ENCODE measurements at regions not wholly inside any gene's neighbourhood (a gene's known extent, or its start where the extent isn't known, plus 50 kb on each side); places are given as distances from the start of the nearest gene placed in this dataset.

DNA sequence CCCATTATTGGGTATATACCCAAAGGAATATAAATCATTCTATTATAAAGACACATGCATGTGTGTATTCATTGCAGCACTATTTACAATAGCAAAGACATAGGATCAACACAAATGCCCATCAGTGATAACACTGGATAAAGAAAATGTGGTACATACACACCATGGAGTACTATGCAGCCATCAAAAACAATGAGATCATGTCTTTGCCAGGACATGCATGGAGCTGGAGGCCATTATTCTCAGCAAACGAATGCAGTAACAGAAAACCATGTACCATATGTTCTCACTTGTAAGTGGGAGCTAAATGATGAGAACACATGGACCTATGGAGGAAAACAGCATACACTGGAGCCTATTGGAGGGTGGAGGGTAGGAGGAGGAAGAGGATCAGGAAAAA lies 402.4 kb downstream of the CSNK1G3 start:
- H3K4me3 ChIP-seq (ENCODE audit: low read depth, low read length) = no peak overlapping the region
- no peak overlapping the region for H3K27ac ChIP-seq (ENCODE audit: low read depth, low read length)
- no peaks in the 10 kb centered on the region for H3K4me1 ChIP-seq (ENCODE audit: control insufficient read depth, insufficient read depth, low read length, unreplicated experiment)
- H3K79me2 ChIP-seq (ENCODE audit: control insufficient read depth, insufficient read depth, low read length, unreplicated experiment) = no peaks in the 10 kb centered on the region
- H2AFZ ChIP-seq (ENCODE audit: low read length, unreplicated experiment) = no peak overlapping the region
- no peaks in the 10 kb centered on the region for H3K36me3 ChIP-seq (ENCODE audit: insufficient read depth, low read length)
- no peaks in the 10 kb centered on the region for H3K27me3 ChIP-seq (ENCODE audit: insufficient read depth, low read length)

DNA sequence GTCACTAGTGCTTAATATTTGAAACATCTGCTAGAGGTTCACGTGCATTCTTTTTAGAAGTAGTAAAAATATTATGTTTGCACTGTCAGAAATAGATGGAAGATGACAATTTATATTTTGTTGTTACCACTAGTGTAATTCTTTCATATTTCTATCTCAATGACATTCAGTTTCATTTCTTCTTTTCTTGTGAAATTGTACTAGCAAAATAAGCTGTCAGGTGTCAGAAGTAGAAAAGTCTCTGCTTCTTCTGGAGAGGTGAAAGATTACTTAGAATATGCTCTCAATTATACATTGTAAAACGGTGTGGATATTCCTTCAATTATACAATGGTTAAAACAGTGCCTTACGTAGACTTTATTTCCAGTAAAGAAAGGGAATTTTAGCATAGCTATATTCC lies 395.4 kb downstream of the CSNK1G3 start:
- H3K4me3 ChIP-seq (ENCODE audit: low read depth, low read length) = no peak overlapping the region
- no peaks in the 10 kb centered on the region for H3K79me2 ChIP-seq (ENCODE audit: control insufficient read depth, insufficient read depth, low read length, unreplicated experiment)
- H3K27ac ChIP-seq (ENCODE audit: low read depth, low read length) = no peak overlapping the region
- H2AFZ ChIP-seq (ENCODE audit: low read length, unreplicated experiment) = no peak overlapping the region
- no peaks in the 10 kb centered on the region for H3K4me1 ChIP-seq (ENCODE audit: control insufficient read depth, insufficient read depth, low read length, unreplicated experiment)
- no peaks in the 10 kb centered on the region for H3K27me3 ChIP-seq (ENCODE audit: insufficient read depth, low read length)
- H3K36me3 ChIP-seq (ENCODE audit: insufficient read depth, low read length) = no peaks in the 10 kb centered on the region

DNA sequence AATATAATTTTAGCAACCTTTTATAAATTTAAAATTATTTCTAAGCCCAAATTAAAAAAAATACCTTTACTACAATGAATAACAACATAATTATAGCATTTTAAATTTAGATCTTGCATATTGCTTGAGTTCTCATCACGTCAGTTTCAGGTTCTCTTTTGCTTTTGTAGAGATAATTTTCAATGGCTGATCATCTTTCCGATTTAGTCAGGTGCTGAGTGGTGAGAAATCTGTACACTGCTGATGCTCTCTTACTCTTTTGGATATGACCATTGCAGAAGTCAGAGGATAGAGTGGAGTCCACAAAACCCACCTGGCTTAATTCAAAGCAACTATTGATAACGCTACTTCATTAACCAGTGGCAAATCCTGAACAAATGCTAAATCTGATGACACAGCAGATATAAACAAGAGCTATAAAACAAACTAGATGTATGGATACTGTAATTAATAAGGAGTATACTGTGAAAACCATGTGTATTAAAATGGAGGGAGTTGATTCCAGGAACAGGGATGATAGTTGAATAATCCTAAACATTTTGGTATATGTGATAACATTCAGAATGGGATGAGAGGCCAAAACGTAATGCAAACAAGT lies 394.8 kb downstream of the CSNK1G3 start:
- H3K27ac ChIP-seq (ENCODE audit: low read depth, low read length) = no peak overlapping the region
- no peaks in the 10 kb centered on the region for H3K36me3 ChIP-seq (ENCODE audit: insufficient read depth, low read length)
- H3K4me1 ChIP-seq (ENCODE audit: control insufficient read depth, insufficient read depth, low read length, unreplicated experiment) = no peaks in the 10 kb centered on the region
- no peak overlapping the region for H3K4me3 ChIP-seq (ENCODE audit: low read depth, low read length)
- H3K27me3 ChIP-seq (ENCODE audit: insufficient read depth, low read length) = no peaks in the 10 kb centered on the region
- no peaks in the 10 kb centered on the region for H3K79me2 ChIP-seq (ENCODE audit: control insufficient read depth, insufficient read depth, low read length, unreplicated experiment)
- no peak overlapping the region for H2AFZ ChIP-seq (ENCODE audit: low read length, unreplicated experiment)

DNA sequence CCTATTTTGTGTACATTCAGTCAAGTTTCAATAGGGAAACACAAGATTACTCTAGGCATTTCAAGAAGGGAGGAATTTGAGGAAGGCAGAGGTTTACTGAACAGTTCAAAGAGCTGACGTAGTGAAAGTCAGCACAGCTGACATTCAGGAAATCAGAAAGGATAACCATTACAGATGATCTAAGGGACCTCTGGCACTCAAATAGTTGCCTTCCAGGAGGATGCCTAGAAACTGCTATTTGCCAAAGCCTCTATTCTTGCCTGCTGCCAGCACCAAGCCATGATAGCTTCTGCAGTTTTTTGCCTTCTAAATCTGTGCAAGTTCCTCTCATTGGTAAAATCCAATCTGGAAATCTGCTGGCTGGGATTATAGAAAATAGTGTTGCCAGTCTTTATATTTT lies 373.1 kb downstream of the CSNK1G3 start:
- H2AFZ ChIP-seq (ENCODE audit: low read length, unreplicated experiment) = no peak overlapping the region
- peaks cover 20% of the 10 kb centered on the region for H3K4me1 ChIP-seq (ENCODE audit: control insufficient read depth, insufficient read depth, low read length, unreplicated experiment)
- H3K27ac ChIP-seq (ENCODE audit: low read depth, low read length) = no peak overlapping the region
- no peak overlapping the region for H3K4me3 ChIP-seq (ENCODE audit: low read depth, low read length)
- H3K79me2 ChIP-seq (ENCODE audit: control insufficient read depth, insufficient read depth, low read length, unreplicated experiment) = no peaks in the 10 kb centered on the region
- no peaks in the 10 kb centered on the region for H3K27me3 ChIP-seq (ENCODE audit: insufficient read depth, low read length)
- no peaks in the 10 kb centered on the region for H3K36me3 ChIP-seq (ENCODE audit: insufficient read depth, low read length)

DNA sequence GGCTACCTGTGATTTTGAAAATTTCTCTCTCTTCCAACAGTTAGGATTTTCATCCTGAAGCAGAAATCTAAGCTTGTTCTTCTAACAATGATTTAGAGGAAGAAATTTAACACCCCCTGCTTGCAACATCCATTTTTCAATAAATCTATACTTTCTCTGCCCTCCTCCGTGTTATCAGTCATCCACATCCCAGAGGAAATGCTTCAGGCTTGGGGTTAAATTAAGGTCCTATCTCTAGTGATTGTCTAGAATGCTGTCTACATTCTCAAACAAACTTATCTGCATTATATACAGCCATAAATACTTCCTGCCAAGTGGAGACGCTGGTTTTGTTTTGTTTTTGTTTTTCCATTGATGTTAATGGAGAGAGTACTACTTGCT lies 371.0 kb downstream of the CSNK1G3 start:
- H3K27me3 ChIP-seq (ENCODE audit: insufficient read depth, low read length) = no peaks in the 10 kb centered on the region
- H3K4me1 ChIP-seq (ENCODE audit: control insufficient read depth, insufficient read depth, low read length, unreplicated experiment) = peaks cover 20% of the 10 kb centered on the region
- H3K27ac ChIP-seq (ENCODE audit: low read depth, low read length) = no peak overlapping the region
- H3K4me3 ChIP-seq (ENCODE audit: low read depth, low read length) = peak overlapping the region; percentile 52
- no peaks in the 10 kb centered on the region for H3K79me2 ChIP-seq (ENCODE audit: control insufficient read depth, insufficient read depth, low read length, unreplicated experiment)
- H3K36me3 ChIP-seq (ENCODE audit: insufficient read depth, low read length) = no peaks in the 10 kb centered on the region
- H2AFZ ChIP-seq (ENCODE audit: low read length, unreplicated experiment) = peak overlapping the region; percentile 67

DNA sequence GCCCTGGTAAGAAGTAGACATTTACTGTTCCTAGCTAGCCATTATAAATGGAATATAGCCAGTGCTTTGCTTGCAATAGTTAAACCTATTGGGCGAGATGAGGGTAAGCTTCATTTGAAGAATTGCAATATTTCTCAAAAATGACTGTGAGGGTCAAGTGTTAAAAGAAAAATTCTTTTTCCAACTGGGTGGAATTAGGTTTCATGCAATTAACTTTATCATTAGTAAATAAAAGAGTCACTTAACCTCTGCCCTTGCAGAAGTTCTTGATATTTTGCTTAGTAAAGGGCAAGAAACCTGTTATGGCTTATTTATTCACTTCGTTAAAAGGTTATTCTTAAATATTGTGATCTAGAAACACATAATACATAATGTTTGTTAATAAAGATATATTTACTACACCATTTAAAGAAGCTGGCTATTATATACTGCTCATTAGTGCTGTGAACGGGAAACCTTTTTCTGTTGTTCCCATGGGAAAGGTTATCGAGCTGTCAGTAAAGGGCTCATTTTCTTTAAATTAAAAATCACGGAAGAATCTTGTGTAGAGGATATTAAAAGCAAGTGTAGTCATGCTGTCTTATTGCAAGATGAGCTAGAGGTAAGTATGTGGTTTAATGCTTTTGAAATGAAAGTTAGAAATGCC lies 370.5 kb downstream of the CSNK1G3 start:
- Histone ChIP-seq H3K27ac (ENCODE audit: low read depth, low read length) (no peak overlapping the region), H2AFZ (ENCODE audit: low read length, unreplicated experiment) (peak overlapping the region; percentile 67), H3K36me3 (ENCODE audit: insufficient read depth, low read length) (no peaks in the 10 kb centered on the region), H3K79me2 (ENCODE audit: control insufficient read depth, insufficient read depth, low read length, unreplicated experiment) (no peaks in the 10 kb centered on the region), H3K4me1 (ENCODE audit: control insufficient read depth, insufficient read depth, low read length, unreplicated experiment) (peaks cover 20% of the 10 kb centered on the region), H3K27me3 (ENCODE audit: insufficient read depth, low read length) (no peaks in the 10 kb centered on the region), H3K4me3 (ENCODE audit: low read depth, low read length) (peak overlapping the region; percentile 52)

DNA sequence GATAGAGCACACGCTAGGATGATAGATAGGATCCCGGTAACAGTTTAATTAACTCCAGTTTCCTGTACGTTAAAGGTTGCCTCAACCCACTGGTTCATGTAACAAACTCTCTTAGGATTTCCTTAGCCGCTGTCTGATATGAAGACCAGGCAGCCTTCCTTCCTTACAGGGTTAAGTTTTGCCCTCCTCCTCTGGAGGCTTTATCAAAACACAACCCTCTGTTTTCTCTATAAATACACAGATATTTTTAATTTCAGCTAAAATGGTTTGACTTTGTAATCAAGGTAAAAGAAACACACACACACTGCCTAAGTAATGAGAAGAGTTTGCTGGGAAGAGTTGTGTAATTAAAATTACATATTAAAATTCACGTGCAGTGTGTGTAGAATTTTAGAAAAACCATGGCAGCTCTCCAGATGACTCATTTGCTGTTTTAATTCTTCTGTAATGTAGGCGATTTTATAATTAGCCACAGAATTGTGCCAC lies 369.8 kb downstream of the CSNK1G3 start:
- no peaks in the 10 kb centered on the region for H3K79me2 ChIP-seq (ENCODE audit: control insufficient read depth, insufficient read depth, low read length, unreplicated experiment)
- no peak overlapping the region for H3K4me3 ChIP-seq (ENCODE audit: low read depth, low read length)
- H3K36me3 ChIP-seq (ENCODE audit: insufficient read depth, low read length) = no peaks in the 10 kb centered on the region
- peaks cover 20% of the 10 kb centered on the region for H3K4me1 ChIP-seq (ENCODE audit: control insufficient read depth, insufficient read depth, low read length, unreplicated experiment)
- no peak overlapping the region for H3K27ac ChIP-seq (ENCODE audit: low read depth, low read length)
- H2AFZ ChIP-seq (ENCODE audit: low read length, unreplicated experiment) = no peak overlapping the region
- no peaks in the 10 kb centered on the region for H3K27me3 ChIP-seq (ENCODE audit: insufficient read depth, low read length)

DNA sequence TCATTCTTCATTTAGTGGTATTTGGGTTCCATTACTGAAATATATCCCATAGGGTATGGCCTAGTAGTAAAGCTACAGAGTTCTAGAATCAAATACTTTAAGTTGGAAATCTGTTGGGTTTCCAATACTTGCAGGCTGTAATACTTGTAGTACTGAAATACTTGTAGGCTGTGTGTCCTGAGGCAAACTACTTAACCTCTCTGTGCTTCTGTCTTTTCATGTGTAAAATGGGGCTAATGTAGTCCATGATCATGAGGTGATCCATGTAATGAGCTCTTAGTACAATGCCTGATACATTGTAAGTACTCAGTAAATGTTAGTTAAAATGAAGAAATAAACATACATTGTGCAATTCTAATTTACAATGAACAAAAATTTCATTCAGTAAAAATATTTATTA lies 368.9 kb downstream of the CSNK1G3 start:
- Histone ChIP-seq H3K36me3 (ENCODE audit: insufficient read depth, low read length) (no peaks in the 10 kb centered on the region), H3K27me3 (ENCODE audit: insufficient read depth, low read length) (no peaks in the 10 kb centered on the region), H3K79me2 (ENCODE audit: control insufficient read depth, insufficient read depth, low read length, unreplicated experiment) (no peaks in the 10 kb centered on the region), H3K27ac (ENCODE audit: low read depth, low read length) (no peak overlapping the region), H3K4me1 (ENCODE audit: control insufficient read depth, insufficient read depth, low read length, unreplicated experiment) (peaks cover 20% of the 10 kb centered on the region), H2AFZ (ENCODE audit: low read length, unreplicated experiment) (no peak overlapping the region), H3K4me3 (ENCODE audit: low read depth, low read length) (no peak overlapping the region)

DNA sequence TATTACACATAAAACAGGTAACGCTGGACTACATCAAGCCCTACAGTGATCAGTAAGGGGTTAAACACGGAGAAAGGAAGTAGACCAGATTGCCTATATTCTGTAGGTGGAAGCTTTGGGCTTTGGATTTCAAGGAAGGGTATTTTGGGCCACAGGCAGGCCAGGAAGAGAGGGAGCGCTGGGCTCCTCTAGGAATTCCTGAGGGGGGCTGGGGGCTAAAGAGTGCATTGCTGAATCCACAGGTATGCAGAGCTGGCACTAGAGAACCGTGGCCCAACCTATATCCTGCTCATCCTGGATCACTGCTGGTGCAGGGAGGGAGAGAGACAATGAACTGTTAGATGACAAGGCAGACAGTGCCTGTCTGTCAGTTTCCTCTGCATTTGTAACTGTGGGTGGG lies 367.1 kb downstream of the CSNK1G3 start:
- Histone ChIP-seq H3K36me3 (ENCODE audit: insufficient read depth, low read length) (no peaks in the 10 kb centered on the region), H2AFZ (ENCODE audit: low read length, unreplicated experiment) (no peak overlapping the region), H3K79me2 (ENCODE audit: control insufficient read depth, insufficient read depth, low read length, unreplicated experiment) (no peaks in the 10 kb centered on the region), H3K4me3 (ENCODE audit: low read depth, low read length) (no peak overlapping the region), H3K27ac (ENCODE audit: low read depth, low read length) (no peak overlapping the region), H3K27me3 (ENCODE audit: insufficient read depth, low read length) (no peaks in the 10 kb centered on the region), H3K4me1 (ENCODE audit: control insufficient read depth, insufficient read depth, low read length, unreplicated experiment) (peaks cover 20% of the 10 kb centered on the region)

DNA sequence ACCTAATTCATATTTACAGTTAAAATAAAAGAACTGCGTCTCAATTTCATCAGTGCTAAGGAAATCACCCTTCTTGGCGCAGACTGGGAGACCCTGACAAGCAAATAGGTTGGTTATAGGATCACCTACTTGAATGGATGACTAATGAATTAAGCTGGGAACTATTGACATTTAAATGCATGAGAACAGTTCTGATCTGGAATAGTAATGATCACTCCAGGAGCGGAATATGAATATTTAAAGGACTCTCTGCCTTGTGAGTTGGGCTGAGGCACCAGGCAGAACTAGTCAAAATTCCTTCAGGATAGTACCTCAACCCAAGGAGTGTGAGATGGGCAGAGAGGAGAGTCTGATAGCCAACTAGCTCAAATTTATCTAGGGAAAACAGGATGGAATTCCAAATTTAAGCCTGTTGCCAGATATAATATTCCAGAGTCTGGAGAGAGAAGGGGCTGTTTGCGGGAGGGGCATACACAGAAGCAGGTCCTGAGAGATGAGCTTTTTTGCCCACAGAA lies 364.4 kb downstream of the CSNK1G3 start:
- H3K4me3 ChIP-seq (ENCODE audit: low read depth, low read length) = no peak overlapping the region
- H2AFZ ChIP-seq (ENCODE audit: low read length, unreplicated experiment) = no peak overlapping the region
- no peaks in the 10 kb centered on the region for H3K4me1 ChIP-seq (ENCODE audit: control insufficient read depth, insufficient read depth, low read length, unreplicated experiment)
- H3K36me3 ChIP-seq (ENCODE audit: insufficient read depth, low read length) = no peaks in the 10 kb centered on the region
- no peaks in the 10 kb centered on the region for H3K27me3 ChIP-seq (ENCODE audit: insufficient read depth, low read length)
- no peak overlapping the region for H3K27ac ChIP-seq (ENCODE audit: low read depth, low read length)
- no peaks in the 10 kb centered on the region for H3K79me2 ChIP-seq (ENCODE audit: control insufficient read depth, insufficient read depth, low read length, unreplicated experiment)

Measured in ACC112 (cell line).